HL-60 (cell line): ENCODE measurements at regions not wholly inside any gene's neighbourhood (a gene's known extent, or its start where the extent isn't known, plus 50 kb on each side); places are given as distances from the start of the nearest gene placed in this dataset.

Experiments
- DNase-seq, 2 experiments: peaks; one replicate each; pipeline ENCODE4 v3.0.0-alpha.2; 2010 to 2020; ENCODE audit warnings: low read depth in 1 of 2, low spot score in 1 of 2
- H3K27ac ChIP-seq: fragments of 250-450 bp; sonication (Bioruptor Pico); replicated peaks from 2 replicates; pipeline ENCODE4 v1.5.1; 2020; ENCODE audit warnings: mild to moderate bottlenecking, moderate library complexity
- H3K27me3 ChIP-seq: fragments of 250-450 bp; sonication (Bioruptor Pico); 2 replicates; pipeline ENCODE4 v1.5.1; 2021; ENCODE audit warnings: mild to moderate bottlenecking, moderate library complexity; ENCODE audit not compliant: insufficient read depth, poor library complexity, severe bottlenecking
- H3K4me3 ChIP-seq: replicated peaks from 2 replicates; pipeline ENCODE4 v1.5.1; 2011; ENCODE audit warnings: mild to moderate bottlenecking, control low read depth, low read length; ENCODE audit not compliant: insufficient read depth
- GABPA ChIP-seq: IDR thresholded peaks from 2 replicates; pipeline ENCODE4 v1.6.1; 2012; ENCODE audit warnings: low read depth
- POLR2AphosphoS5 ChIP-seq: IDR thresholded peaks from 2 replicates; pipeline ENCODE4 v1.6.1; 2012; ENCODE audit warnings: low read depth
- SPI1 ChIP-seq: IDR thresholded peaks from 2 replicates; pipeline ENCODE4 v1.6.1; 2012; ENCODE audit warnings: low read depth, mild to moderate bottlenecking, borderline replicate concordance
- TF ChIP-seq, protein P1 (sequence below): IDR thresholded peaks from one replicate; pipeline ENCODE4 v1.5.1; 2011; ENCODE audit warnings: low read length, control low read depth, inconsistent platforms; ENCODE audit not compliant: insufficient read depth
- TF ChIP-seq, protein P2 (sequence below): IDR thresholded peaks from 2 replicates; pipeline ENCODE4 v1.6.1; 2012; ENCODE audit warnings: low read depth; ENCODE audit not compliant: insufficient replicate concordance

DNA sequence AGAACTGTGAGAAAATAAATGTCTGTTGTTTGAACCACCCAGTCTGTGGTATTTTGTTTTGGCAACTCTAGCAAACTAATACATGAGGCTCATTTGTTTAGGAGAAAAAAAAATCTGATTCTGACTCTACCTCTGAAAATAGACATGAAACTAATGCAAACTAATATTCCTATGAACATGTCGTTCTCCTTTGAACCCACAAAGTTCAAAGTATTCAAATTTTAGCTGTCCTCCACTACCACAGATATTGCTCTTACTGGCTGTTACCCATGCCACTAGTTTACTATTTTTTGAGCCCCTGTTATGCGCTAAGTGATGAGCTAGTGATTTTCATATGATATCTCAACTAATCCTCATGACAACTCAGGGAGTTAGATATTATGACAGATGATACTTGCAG lies 58.8 kb upstream of the ZNF804B start:
- no peak for TF ChIP-seq GABPA
- TF ChIP-seq, protein P1, sequence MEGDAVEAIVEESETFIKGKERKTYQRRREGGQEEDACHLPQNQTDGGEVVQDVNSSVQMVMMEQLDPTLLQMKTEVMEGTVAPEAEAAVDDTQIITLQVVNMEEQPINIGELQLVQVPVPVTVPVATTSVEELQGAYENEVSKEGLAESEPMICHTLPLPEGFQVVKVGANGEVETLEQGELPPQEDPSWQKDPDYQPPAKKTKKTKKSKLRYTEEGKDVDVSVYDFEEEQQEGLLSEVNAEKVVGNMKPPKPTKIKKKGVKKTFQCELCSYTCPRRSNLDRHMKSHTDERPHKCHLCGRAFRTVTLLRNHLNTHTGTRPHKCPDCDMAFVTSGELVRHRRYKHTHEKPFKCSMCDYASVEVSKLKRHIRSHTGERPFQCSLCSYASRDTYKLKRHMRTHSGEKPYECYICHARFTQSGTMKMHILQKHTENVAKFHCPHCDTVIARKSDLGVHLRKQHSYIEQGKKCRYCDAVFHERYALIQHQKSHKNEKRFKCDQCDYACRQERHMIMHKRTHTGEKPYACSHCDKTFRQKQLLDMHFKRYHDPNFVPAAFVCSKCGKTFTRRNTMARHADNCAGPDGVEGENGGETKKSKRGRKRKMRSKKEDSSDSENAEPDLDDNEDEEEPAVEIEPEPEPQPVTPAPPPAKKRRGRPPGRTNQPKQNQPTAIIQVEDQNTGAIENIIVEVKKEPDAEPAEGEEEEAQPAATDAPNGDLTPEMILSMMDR: no peak
- TF ChIP-seq POLR2AphosphoS5: no peak
- TF ChIP-seq SPI1: no peak
- TF ChIP-seq, protein P2, sequence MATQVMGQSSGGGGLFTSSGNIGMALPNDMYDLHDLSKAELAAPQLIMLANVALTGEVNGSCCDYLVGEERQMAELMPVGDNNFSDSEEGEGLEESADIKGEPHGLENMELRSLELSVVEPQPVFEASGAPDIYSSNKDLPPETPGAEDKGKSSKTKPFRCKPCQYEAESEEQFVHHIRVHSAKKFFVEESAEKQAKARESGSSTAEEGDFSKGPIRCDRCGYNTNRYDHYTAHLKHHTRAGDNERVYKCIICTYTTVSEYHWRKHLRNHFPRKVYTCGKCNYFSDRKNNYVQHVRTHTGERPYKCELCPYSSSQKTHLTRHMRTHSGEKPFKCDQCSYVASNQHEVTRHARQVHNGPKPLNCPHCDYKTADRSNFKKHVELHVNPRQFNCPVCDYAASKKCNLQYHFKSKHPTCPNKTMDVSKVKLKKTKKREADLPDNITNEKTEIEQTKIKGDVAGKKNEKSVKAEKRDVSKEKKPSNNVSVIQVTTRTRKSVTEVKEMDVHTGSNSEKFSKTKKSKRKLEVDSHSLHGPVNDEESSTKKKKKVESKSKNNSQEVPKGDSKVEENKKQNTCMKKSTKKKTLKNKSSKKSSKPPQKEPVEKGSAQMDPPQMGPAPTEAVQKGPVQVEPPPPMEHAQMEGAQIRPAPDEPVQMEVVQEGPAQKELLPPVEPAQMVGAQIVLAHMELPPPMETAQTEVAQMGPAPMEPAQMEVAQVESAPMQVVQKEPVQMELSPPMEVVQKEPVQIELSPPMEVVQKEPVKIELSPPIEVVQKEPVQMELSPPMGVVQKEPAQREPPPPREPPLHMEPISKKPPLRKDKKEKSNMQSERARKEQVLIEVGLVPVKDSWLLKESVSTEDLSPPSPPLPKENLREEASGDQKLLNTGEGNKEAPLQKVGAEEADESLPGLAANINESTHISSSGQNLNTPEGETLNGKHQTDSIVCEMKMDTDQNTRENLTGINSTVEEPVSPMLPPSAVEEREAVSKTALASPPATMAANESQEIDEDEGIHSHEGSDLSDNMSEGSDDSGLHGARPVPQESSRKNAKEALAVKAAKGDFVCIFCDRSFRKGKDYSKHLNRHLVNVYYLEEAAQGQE: no peak
- no peak overlapping the region for H3K27ac ChIP-seq
- no peaks in the 10 kb centered on the region for H3K27me3 ChIP-seq
- DNase-seq: no peak
- H3K4me3 ChIP-seq: no peak overlapping the region

GRCh38 chr7:88694207-88694606 lies 65.3 kb upstream of the ZNF804B start:
- no peak for DNase-seq
- TF ChIP-seq GABPA (no peak), POLR2AphosphoS5 (no peak), SPI1 (no peak)
- TF ChIP-seq, protein P1: no peak
- TF ChIP-seq, protein P2: no peak
- no peak overlapping the region for H3K27ac ChIP-seq
- no peaks in the 10 kb centered on the region for H3K27me3 ChIP-seq
- no peak overlapping the region for H3K4me3 ChIP-seq

DNA sequence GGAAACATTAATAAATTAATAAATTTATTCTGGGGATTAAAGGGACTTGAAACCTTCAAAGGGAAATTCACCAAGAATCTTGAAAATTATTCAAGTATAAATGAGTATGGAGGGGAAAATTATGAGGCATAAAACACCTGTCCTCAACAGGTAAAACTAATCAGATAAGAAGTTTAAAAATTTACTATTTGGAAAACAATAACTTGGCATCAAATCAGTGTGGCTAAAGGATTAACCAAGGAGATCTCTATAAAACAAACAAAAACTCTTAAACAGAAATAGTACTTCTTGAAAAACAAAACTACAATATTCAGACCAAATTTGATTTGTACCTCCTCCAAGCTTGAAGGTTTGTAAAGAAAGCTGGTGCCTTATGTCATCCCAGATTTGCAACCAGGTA lies 66.4 kb upstream of the ZNF804B start:
- no peak for DNase-seq

More for the DNA sequence above, 66.4 kb upstream of the ZNF804B start:
- Histone ChIP-seq H3K27me3 (no peaks in the 10 kb centered on the region), H3K4me3 (no peak overlapping the region), H3K27ac (no peak overlapping the region)
- TF ChIP-seq, protein P1: no peak
- TF ChIP-seq GABPA (no peak), POLR2AphosphoS5 (no peak), SPI1 (no peak)
- TF ChIP-seq, protein P2: no peak
